EH (cell line): ENCODE measurements at regions not wholly inside any gene's neighbourhood (a gene's known extent, or its start where the extent isn't known, plus 50 kb on each side); places are given as distances from the start of the nearest gene placed in this dataset.

Source experiments
- DNase-seq: peaks from one replicate; pipeline ENCODE4 v3.0.0-alpha.2; 2015; ENCODE audit warnings: low read depth

DNA sequence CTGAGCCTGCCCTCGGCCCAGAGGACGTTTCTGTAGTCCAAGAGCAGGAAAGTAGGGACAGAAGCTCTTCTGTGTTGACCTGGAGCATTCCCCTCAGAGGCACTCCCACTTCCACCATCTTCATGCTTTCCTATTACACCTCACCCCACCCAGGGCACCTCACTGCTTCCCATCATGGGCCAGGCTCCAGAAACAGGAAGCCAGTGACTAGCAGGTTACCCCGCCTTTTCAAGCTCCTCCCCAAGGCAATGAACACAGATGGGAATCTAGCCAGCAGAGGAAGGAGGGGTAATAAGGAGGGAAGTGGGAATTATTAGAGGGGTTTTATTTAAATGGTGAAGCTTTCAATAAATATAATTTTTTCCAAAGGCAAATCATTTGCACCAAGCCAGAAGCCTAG is 308.8 kb upstream of the MGAT5 start:
- no peak for DNase-seq

DNA sequence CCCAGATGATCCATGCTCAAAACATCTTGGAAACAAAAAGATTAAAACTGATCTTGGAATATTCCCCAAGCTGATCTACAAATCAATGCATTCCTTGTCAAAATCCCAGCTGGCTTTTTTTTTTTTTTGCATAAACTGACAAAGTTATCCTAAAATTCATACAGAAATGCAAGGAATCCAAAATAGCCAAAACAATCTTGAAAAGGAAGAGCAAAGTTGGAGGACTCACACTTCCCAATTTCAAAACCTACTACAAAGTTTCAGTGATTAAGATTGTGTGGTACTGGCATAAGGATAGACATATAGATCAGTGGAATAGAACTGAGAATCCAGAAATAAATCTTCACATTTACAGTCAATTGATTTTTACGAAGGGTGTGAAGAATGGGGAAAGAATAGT is 306.8 kb upstream of the MGAT5 start:
- DNase-seq, result no peak

DNA sequence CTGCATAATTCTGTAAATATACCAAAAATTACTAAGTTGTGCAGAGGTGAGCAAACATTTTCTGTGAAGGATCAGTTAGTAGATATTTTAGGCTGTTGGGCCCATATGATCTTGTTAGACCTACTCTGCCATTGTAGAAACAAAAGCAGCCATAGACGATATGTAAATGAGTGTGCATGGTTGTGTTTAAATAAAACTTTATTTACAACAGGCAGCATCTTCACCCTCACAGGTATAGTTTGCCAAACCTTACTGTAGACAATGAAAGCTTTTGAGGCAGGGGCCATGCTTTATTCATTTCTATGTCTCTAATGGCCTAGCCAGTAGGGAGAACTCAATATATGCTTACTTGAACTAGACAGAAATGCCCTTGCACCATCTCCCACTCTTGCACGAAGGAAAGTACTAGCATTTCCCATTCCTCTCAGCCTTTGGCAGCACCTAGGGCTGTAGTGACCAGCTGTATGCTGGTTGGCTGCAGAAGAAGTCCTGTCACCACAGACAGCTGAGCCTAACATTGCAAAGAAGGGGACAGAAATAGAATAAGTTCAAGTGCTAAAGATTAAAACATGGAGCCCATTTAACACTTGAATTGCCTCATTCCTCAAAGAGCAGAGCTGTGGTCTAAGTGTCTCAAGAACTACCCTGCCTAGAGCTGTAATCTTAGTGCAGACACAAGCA is 305.1 kb upstream of the MGAT5 start:
- DNase-seq, result no peak

DNA sequence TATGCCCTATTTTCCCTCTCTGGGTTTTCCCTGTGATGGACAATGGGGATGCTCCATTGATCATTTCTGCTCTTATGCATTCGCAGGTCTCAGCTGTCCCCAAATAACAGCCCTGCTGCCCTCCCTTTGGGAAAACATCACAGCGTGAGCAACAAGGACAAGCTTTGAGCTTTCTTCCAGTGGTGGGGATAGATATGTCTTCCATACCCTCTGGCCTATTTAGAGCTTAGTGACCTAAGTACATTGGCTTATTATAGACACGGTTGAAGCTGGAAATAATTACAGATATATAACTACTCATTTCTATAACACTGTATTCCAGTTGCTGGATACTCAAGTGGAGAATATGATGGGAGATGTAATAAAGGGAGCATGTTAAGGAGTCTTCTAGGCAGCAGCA is 304.3 kb upstream of the MGAT5 start:
- no peak for DNase-seq

DNA sequence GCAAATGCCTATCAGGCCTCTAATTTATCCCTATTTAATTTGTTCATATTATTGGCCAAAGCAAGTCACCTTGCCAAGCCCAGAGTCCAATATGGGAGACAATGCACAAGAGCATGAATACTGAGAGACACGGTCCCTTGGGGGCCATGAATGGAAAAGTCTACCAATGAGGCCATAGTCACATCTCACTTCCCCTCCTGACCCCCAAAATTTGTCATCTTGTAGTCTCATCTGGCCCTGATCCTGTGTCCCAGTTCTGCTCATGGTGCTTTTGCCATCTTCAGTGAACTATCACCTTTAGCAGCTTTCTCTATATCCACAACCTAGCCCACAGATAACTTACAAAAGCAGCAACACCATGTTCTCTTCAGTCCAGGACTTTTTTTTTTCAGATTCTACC is 302.7 kb upstream of the MGAT5 start:
- no peak for DNase-seq

DNA sequence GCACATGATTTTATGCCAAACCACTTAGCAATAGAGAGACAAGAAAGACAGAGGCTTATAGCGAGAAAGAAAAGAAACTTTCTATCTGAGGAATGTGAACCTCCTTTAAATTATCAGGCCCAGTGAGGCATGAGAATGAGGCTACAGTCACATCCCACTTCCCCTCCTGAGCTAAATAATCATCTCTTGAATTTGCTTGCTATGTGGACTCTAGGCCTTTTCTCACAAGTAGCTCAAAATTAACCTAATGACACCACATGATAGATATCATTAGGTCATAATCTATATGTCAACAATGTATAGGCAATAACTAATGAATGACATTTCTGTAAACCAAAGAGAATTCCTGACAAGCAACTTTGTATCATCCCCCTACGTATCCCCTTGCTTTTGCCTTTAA is 301.5 kb upstream of the MGAT5 start:
- no peak for DNase-seq

DNA sequence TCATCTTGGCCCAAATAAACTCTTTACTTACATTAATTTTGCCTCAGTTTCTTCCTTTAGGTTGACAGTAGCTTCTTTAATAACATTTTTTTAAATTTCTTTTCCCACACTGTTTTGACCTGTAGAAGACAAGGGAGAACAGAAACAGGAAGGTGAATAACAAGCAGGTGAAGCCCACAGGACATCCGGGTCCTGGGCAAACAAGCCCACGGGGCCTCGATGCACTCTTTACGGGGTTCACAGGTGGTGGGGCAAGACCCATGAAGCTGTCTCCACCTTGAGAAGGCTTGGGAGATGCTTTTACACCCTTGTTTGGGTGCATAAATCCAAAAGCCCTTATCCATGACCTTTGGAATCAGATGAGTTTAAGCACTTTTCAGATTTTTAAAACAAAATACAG is 301.0 kb upstream of the MGAT5 start:
- no peak for DNase-seq

DNA sequence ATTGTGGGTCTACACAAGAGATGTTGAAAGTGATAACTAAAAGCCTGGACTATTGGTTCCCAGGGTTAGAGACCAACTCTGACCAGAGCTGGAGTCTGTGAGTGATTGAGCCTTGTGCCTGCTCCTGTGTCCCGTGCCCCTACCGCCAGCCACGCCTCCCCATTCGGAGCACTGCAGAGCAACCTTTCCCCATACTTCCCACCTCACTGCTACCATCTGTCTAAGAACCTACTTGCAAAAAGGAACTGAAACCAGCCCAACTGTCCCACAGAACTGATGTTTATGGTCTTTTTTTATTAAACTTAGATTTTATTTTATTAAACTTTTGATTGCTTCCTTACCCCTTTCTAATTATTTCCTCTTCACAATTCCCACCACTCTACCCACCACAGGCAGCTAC is 300.3 kb upstream of the MGAT5 start:
- no peak for DNase-seq

DNA sequence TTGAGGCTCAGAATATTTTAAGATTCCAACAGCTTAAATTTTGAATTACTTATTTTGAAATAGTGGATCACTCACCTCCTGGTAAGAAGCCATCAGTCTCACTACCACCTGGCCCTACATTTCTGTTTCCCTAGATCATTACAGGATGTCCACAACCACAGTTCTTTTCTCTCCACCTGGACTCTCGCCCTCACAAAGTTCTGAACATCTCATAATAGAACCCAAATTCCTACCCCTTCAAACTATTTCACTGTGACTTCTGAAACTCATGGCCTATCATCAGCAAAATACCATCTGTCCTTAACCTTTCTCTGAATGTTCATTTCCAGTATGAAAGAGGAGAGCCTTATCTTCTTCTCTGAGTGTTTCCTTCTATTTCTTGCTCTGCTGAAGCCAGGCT is 299.2 kb upstream of the MGAT5 start:
- DNase-seq, result no peak

DNA sequence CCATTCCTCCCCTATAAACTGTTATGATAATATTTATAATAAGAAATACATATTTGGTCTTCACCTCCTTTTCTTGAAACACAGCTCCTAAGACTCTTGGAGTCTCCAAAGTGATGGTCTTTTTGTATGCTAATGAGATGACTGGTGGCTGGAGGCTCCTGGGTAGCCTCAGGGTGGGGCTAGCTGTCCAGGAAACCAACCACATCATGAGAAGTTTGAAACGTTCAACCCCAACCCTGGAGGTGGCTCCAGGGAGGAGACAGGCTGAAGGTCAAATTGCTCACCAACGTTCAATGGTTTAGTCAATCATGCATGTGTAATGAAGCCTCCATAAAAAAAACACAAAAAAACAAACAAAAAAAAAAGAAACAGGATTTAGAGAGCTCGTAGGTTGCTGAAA is 298.7 kb upstream of the MGAT5 start:
- peak; percentile 11 for DNase-seq

DNA sequence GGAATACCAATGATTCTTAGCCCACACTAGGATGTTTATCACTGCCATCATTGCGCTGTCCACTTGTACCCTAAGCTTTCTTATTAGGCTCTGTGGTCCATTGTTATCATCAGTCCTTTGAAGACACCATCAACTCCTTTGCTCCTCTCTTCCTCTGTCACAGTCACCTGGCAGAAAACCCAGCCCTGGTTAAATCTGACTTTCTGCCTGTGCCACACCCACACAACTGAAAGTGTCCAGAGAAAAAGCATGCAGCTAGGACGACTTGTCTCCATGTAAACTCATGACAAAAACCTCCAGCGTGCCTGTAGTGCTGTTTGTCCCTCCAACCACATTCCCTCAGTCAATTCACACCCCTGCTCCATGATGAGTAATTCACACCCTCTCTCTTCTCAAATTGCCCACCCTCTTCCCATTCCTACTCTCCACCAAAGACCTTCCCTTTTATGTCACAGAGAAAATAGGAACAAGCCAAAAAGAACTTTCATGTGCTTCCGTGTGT is 297.4 kb upstream of the MGAT5 start:
- no peak for DNase-seq

DNA sequence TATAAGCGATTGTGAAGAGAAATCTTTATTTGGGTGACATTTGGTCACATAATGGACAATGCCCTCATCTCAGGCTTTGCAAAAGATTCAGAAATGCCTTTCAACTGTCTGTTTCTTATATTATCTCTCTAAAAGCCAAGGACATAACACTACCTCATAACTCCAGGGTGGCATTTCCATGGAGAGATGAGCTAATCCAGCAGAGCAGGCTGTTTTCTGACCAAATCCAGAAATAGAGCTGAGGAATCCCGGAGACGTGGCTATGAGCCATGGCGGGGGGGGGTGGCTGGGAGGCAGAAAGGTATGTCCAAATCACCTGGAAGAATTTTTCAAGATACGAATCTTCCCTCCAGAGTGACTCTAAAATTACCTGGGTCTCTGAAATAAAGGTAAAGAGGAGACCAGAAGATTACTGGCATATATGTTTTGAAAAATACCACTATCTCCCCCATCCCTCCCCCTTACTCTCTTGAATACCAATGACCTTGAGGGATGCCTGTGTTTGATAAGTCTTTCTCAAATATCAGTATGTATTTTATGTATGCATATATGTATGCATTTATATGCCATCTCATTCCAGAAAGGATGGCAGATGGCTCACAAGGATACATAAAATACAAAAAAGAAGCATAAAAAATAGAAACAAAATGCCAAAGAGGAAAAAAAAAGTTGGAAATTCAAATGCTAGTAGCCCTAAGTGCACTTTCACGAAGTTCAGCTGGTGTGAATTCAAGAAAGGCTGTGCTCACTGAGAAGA is 296.0 kb upstream of the MGAT5 start:
- peak; percentile 9 for DNase-seq

DNA sequence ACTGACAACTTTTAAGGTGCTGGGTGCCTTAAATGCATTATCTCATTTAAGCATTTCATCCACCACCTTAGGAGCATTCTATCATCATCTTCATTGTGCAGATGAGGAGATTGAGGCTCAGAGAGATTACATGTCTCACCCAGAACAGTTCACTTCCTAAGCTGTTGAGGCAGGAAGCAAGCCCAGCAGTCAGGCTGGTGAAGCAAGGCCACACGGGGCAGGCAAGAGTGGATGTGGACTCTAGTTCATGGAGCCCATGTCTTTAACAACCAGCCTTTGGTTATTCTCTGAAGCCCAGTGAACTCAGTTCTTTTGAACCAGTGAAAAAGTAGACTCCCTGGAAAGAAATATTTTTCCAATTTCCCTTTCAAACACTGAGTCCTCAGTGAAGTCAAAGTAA is 294.8 kb upstream of the MGAT5 start:
- no peak for DNase-seq

DNA sequence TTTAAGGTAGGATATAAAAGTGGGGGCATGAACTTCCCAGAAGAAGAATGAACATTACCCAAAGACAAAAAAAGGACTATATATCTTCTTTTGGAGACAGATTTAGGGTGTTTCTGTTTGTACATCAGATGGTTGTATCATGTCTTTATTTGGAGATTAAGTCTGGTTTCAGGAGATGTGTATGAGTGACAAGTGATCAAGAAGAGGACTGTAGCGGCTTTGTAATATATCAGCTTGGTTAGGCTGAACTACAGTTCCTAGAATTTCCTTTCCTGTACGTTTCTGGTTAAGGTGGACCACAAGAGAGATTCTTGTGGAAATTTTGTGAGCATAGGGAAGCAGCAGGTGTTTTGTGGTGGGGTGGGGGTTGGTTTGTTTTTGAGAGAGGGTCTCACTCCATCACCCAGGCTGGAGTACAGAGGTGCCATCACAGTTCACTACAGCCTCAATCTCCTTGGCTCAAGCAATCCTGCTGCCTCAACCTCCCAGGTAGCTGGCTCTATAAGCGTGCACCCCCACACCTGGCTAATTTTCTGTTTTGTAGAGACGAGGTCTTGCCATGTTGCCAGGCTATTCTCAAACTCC is 287.1 kb upstream of the MGAT5 start:
- DNase-seq, result no peak

DNA sequence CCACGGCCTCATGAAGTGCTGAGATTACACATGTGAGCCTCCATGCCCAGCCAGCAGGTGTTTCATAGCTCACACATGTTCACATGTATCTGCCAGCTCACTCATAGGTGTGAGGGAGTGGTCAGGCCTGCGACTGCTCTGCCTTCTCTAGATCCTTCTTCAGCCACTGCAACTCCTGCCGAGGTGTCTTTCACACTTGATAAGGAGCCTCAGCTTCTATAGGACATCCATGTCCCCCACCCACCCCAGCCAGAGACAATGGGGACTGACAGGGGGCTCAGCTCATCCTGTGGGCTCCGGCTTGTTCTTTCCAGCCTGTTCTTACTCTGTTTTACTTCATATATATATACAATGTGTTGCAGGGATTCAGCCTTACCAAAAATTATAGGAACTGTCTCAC is 286.5 kb upstream of the MGAT5 start:
- no peak for DNase-seq

DNA sequence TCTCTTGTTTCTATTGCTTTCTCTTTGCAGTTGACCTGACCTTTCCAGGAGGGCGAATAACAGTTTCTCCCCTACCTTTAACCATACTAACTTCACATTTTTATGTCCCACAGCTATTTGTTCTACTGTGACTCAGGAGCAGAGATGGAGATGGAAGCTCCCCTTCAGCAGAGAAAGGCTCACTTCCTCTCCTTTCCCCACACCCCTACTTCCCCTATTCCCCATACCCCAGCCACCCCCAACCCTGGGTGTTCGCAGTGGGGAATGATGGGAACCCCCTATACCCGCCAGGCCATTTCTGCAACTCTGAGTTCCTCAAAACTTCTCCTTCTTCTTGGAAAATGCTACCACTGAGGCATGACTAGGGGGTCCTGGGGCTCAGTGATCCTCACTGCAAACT is 285.4 kb upstream of the MGAT5 start:
- DNase-seq, result no peak

DNA sequence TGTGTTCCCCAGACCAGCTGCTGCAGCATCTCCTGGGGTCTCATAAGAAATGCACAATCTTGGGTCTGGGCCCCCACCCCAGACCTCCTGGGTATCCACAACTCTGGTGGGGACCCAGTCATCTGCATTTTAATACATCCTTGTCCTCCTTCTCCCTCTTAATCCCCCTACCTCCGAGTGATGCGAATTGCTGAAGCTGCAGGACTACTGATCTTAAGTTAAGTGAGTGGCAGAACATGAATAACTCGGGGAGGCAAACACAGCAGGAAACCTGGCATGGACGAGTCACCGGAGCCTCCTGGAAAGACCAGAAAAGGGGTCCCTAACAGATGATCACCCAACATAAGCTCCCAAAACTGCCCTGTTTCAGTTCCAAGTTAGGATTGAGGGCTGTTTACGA is 283.2 kb upstream of the MGAT5 start:
- DNase-seq, result no peak

DNA sequence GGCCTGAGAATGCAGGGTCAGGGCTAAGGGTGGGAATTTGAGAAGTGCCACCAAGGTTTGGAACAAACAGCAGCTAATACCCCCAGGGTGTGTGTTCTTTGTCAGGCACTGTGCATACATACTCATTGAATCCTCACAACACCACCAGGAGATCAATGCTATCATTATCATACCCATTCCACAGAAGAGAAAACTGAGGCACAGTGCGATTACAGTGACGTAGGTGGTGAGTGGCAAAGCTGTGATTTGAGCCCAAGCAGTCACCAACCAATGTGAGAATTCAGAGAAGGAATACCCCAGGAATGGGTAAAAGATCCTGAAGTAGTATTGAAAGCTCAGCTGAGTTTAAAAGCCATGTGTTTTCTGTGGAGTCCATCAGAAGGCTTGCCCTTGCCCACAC is 281.6 kb upstream of the MGAT5 start:
- no peak for DNase-seq

DNA sequence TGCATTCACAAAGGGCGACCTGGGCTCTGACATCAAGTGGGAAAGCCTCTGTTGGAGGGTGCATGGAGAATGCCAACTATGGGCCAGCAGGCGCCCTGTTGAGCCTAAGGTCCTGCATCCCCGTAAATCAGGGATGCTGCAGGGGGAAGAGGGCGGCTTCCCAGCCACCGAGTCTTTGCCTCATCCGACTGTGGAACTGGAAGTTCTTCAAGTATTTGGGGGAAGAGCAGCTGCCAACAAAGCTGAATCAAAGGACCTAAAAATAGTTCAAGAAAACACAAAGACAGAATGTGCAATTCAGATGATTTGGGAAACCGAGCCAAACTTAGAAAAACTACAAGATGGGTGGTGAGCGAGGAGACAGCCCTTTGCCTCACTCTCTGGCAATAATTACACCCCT is 281.1 kb upstream of the MGAT5 start:
- DNase-seq, result peak; percentile 84

DNA sequence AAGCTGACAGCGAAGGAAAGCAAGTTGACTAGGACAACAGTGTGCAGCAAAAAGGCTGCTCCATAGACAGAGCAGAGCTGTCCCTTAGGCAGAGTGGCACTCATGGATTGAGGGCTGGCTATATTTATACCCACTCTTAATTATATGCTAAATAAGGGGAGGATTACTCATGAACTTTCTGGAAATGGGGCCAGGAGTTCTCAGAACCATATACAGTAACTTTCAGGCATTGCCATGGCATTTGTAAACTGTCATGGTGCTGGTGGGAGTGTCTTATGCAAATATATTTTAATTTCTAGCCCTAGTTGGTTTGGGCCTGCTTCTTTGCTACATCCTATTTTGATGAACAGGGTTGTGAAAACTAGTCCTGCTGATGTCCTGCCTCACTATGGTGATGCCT is 279.5 kb upstream of the MGAT5 start:
- peak; percentile 39 for DNase-seq

DNA sequence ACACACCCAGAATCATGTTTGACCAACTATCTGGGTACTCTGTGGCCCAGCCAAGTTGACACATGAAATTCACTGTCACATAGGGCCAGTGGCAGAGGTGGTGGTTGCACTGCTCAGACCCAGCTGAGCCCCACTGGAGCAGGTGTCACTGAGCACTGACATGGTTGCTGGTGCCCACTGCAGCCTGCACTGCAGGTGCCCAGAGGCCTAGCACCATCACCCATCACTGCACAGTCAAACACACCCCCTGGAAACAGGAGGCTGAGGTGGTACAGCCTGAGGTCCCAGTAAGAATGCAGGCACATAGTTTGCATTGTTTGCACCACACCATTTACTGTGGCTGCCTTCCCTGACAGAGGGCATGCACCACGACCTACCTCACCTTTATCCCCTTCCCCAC is 278.7 kb upstream of the MGAT5 start:
- no peak for DNase-seq

DNA sequence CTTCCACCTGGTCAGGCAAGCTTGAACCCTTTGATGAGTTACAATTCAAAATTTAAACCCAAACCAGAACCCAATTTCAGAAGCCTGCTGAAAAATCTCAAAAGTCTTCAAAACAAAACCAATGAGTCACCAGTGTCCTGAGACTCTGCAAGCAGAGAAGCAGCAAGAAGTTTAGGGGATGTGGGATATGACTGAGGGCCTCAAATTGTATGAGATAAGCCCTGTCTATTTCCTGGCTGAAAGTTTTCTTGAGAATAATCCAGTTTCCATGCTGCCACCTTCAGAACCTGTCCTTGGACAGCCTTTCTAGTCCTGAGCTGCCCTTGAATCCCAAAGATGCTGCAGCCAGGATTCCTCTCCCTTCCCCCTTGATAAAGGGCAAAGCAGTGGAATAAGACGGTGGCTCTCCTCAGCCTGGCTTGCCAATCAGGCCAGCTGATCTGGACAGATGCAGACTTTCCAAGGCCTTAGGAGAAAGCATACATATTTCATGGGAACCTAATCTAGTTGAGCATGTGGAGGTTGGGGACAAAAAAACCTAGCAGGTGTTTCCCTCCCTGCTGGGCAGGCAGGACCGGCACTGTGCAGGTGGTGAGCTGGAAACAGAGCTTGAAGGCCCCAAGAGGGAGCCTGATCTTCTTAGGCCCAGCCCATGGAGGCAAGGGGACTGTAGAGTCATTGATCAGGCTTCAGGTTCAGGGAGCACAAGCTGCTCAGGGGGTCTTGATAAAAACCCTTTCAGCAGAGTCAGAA is 278.0 kb upstream of the MGAT5 start:
- DNase-seq, result peak; percentile 39

DNA sequence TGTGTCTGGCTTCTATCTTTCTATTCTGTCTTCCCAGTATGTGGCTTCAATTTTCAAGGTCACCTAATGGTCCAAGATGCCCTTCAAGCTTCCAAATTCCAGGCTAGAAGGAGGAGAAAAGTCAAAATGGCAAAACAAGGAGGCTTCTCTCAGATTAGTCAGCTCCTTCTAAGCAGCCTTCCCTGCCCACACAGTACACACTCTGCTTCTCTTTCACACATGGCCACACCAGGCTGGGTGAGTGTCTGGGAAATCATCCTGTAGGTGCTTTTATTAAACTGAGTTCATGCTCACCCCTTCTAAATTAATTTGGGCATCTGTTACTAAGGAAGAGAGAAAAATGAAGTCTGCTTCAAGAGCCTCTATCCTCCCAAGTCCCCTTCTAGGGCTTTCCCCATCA is 277.2 kb upstream of the MGAT5 start:
- DNase-seq, result no peak
